Brain microvascular endothelial cell (primary cell): ENCODE measurements at regions not wholly inside any gene's neighbourhood (a gene's known extent, or its start where the extent isn't known, plus 50 kb on each side); places are given as distances from the start of the nearest gene placed in this dataset.

ENCODE experiments used
- DNase-seq: peaks from one replicate; pipeline ENCODE4 v3.0.0-alpha.2; 2020
- H3K27ac ChIP-seq: fragments of 250-450 bp; sonication (Bioruptor Pico); 2 replicates; pipeline ENCODE4 v1.5.1; 2020; ENCODE audit warnings: mild to moderate bottlenecking, moderate library complexity
- H3K27me3 ChIP-seq: fragments of 250-450 bp; sonication (Bioruptor Pico); replicated peaks from 2 replicates; pipeline ENCODE4 v1.5.1; 2020; ENCODE audit warnings: mild to moderate bottlenecking
- H3K36me3 ChIP-seq: fragments of 250-450 bp; sonication (Bioruptor Pico); replicated peaks from 2 replicates; pipeline ENCODE4 v1.5.1; 2020; ENCODE audit warnings: mild to moderate bottlenecking
- H3K4me3 ChIP-seq: 2 replicates; pipeline ENCODE4 v1.5.1; 2011; ENCODE audit warnings: low read depth, mild to moderate bottlenecking, control low read depth, low read length, moderate library complexity
- CTCF ChIP-seq: IDR thresholded peaks from 2 replicates; pipeline ENCODE4 v1.5.1; 2011; ENCODE audit warnings: low read depth, mild to moderate bottlenecking, moderate library complexity, low read length, control low read depth, inconsistent platforms; ENCODE audit errors: missing control alignments
- in situ Hi-C: cut with HindIII; loops from 2 replicates; pipeline ENCODE4 v1.10.0; 2017; ENCODE audit warnings: low sequenced_read_pairs, low pct_ligation_motif_present

- peak; percentile 81 for DNase-seq
- peak overlapping the region; percentile 20 for H3K27ac ChIP-seq
- in situ Hi-C loops = no loop called here
- H3K4me3 ChIP-seq = no peak overlapping the region
- TF ChIP-seq CTCF = no peak
- no peaks in the 10 kb centered on the region for H3K27me3 ChIP-seq
- H3K36me3 ChIP-seq = no peaks in the 10 kb centered on the region
Observed at GRCh38 chr11:42234451-42234951, 775.0 kb upstream of the LRRC4C start.

GRCh38 chr11:42237701-42238235, 778.3 kb upstream of the LRRC4C start:
- DNase-seq = peak; percentile 72
- Histone ChIP-seq H3K36me3 (no peaks in the 10 kb centered on the region), H3K27ac (peak overlapping the region; percentile 87), H3K4me3 (no peak overlapping the region), H3K27me3 (no peaks in the 10 kb centered on the region)
- no peak for TF ChIP-seq CTCF
- in situ Hi-C loops = no loop called here

GRCh38 chr11:42239188-42239587, 779.7 kb upstream of the LRRC4C start:
- H3K36me3 ChIP-seq = no peaks in the 10 kb centered on the region
- in situ Hi-C loops = no loop called here
- TF ChIP-seq CTCF = no peak
- H3K27me3 ChIP-seq = no peaks in the 10 kb centered on the region
- H3K4me3 ChIP-seq = no peak overlapping the region
- H3K27ac ChIP-seq = no peak overlapping the region
- DNase-seq = peak; percentile 43

- no peak overlapping the region for H3K27ac ChIP-seq
- no peak for TF ChIP-seq CTCF
- in situ Hi-C loops = no loop called here
- no peak overlapping the region for H3K4me3 ChIP-seq
- H3K27me3 ChIP-seq = no peaks in the 10 kb centered on the region
- no peak for DNase-seq
- H3K36me3 ChIP-seq = no peaks in the 10 kb centered on the region
Observed at GRCh38 chr11:42243385-42243784, 783.9 kb upstream of the LRRC4C start.

GRCh38 chr11:42244376-42244775, 784.9 kb upstream of the LRRC4C start:
- in situ Hi-C loops = no loop called here
- no peak for TF ChIP-seq CTCF
- DNase-seq = no peak
- H3K27me3 ChIP-seq = no peaks in the 10 kb centered on the region
- no peak overlapping the region for H3K4me3 ChIP-seq
- no peak overlapping the region for H3K27ac ChIP-seq
- no peaks in the 10 kb centered on the region for H3K36me3 ChIP-seq

GRCh38 chr11:42249401-42249800, 789.9 kb upstream of the LRRC4C start:
- no peaks in the 10 kb centered on the region for H3K36me3 ChIP-seq
- no peaks in the 10 kb centered on the region for H3K27me3 ChIP-seq
- in situ Hi-C loops = no loop called here
- no peak for TF ChIP-seq CTCF
- peak overlapping the region; percentile 77 for H3K27ac ChIP-seq
- no peak overlapping the region for H3K4me3 ChIP-seq
- DNase-seq = no peak
